Neural cell (in vitro differentiated cells): ENCODE measurements at regions not wholly inside any gene's neighbourhood (a gene's known extent, or its start where the extent isn't known, plus 50 kb on each side); places are given as distances from the start of the nearest gene placed in this dataset.

ENCODE experiments used
- H2AFZ ChIP-seq: fragments of 200-600, 300-800 bp; sonication (generic), shearing (Covaris generic); 2 replicates; pipeline ENCODE4 v1.6.0; 2014; ENCODE audit warnings: low read depth, mild to moderate bottlenecking, antibody characterized with exemption, low read length, moderate library complexity
- H3F3A ChIP-seq: fragments of 200-600 bp; shearing (Covaris generic); 2 replicates; pipeline ENCODE4 v1.6.1; 2016; ENCODE audit warnings: mild to moderate bottlenecking, moderate library complexity, mixed read lengths, antibody characterized with exemption, low read length; ENCODE audit not compliant: insufficient read depth, poor library complexity, severe bottlenecking
- H3K27ac ChIP-seq: fragments of 200-600, 300-800 bp; sonication (generic), shearing (Covaris generic); 2 replicates; pipeline ENCODE4 v1.5.1; 2014; ENCODE audit warnings: mild to moderate bottlenecking, low read length, moderate library complexity
- H3K27me3 ChIP-seq: fragments of 300-800, 200-600 bp; sonication (generic), shearing (Covaris generic); 2 replicates; pipeline ENCODE4 v1.6.0; 2014; ENCODE audit warnings: mild to moderate bottlenecking, low read depth, low read length, moderate library complexity; ENCODE audit not compliant: insufficient read depth
- H3K36me3 ChIP-seq: fragments of 300-800, 200-600 bp; sonication (generic), shearing (Covaris generic); 2 replicates; pipeline ENCODE4 v1.5.1; 2014; ENCODE audit warnings: mild to moderate bottlenecking, antibody characterized with exemption, low read length, moderate library complexity; ENCODE audit not compliant: insufficient read depth
- H3K4me2 ChIP-seq: fragments of 300-800, 200-600 bp; sonication (generic), shearing (Covaris generic); 2 replicates; pipeline ENCODE4 v1.6.0; 2014; ENCODE audit warnings: mild to moderate bottlenecking, low read length
- H3K4me3 ChIP-seq: fragments of 300-800, 200-600 bp; sonication (generic), shearing (Covaris generic); 2 replicates; pipeline ENCODE4 v1.5.1; 2014; ENCODE audit warnings: mild to moderate bottlenecking, low read length, moderate library complexity
- H3K79me2 ChIP-seq: fragments of 200-600 bp; shearing (Covaris generic); replicated peaks from 2 replicates; pipeline ENCODE4 v1.6.0; 2014; ENCODE audit warnings: mild to moderate bottlenecking, low read length, moderate library complexity; ENCODE audit not compliant: insufficient read depth
- H3K9ac ChIP-seq: fragments of 300-800, 200-600 bp; sonication (generic), shearing (Covaris generic); 2 replicates; pipeline ENCODE4 v1.6.1; 2016; ENCODE audit warnings: mild to moderate bottlenecking, low read length, mixed read lengths
- H3K9me2 ChIP-seq: fragments of 200-600 bp; shearing (Covaris generic); 2 replicates; pipeline ENCODE4 v1.6.1; 2016; ENCODE audit warnings: mild to moderate bottlenecking, low read length, mixed read lengths; ENCODE audit not compliant: insufficient read depth
- H3K9me3 ChIP-seq: fragments of 200-600, 300-800 bp; sonication (generic), shearing (Covaris generic); 2 replicates; pipeline ENCODE4 v1.6.1; 2016; ENCODE audit warnings: mild to moderate bottlenecking, mixed run types, low read length, moderate library complexity, mixed read lengths
- H4K20me1 ChIP-seq: fragments of 200-600 bp; shearing (Covaris generic); 2 replicates; pipeline ENCODE4 v1.6.1; 2016; ENCODE audit warnings: mild to moderate bottlenecking, mixed run types; ENCODE audit not compliant: insufficient read depth
- EP300 ChIP-seq: fragments of 450-650 bp; conservative IDR thresholded peaks from 2 replicates; pipeline ENCODE4 v1.6.1; 2014; ENCODE audit warnings: antibody characterized with exemption, mild to moderate bottlenecking, moderate library complexity; ENCODE audit not compliant: poor library complexity, severe bottlenecking
- EZH2 ChIP-seq: fragments of 200-600, 300-800 bp; shearing (Covaris generic), sonication (generic); IDR thresholded peaks from 2 replicates; pipeline ENCODE4 v1.6.1; 2014; ENCODE audit warnings: antibody characterized with exemption, low read length, borderline replicate concordance, mild to moderate bottlenecking; ENCODE audit not compliant: insufficient read depth, poor library complexity, severe bottlenecking
- MXI1 ChIP-seq: fragments of 450-650 bp; conservative IDR thresholded peaks from 2 replicates; pipeline ENCODE4 v1.6.1; 2014; ENCODE audit warnings: antibody characterized with exemption, mild to moderate bottlenecking; ENCODE audit not compliant: poor library complexity, severe bottlenecking
- POLR2AphosphoS5 ChIP-seq: IDR thresholded peaks from 2 replicates; pipeline ENCODE4 v1.6.1; 2012
- RAD21 ChIP-seq: fragments of 450-650 bp; conservative IDR thresholded peaks from 2 replicates; pipeline ENCODE4 v1.6.1; 2014; ENCODE audit warnings: antibody characterized with exemption, mild to moderate bottlenecking, moderate library complexity
- SMC3 ChIP-seq: fragments of 450-650 bp; conservative IDR thresholded peaks from 2 replicates; pipeline ENCODE4 v1.6.1; 2014; ENCODE audit warnings: antibody characterized with exemption, mild to moderate bottlenecking, moderate library complexity; ENCODE audit not compliant: poor library complexity
- TAF1 ChIP-seq: IDR thresholded peaks from 2 replicates; pipeline ENCODE4 v1.6.1; 2012; ENCODE audit warnings: low read depth
- TF ChIP-seq, protein P1 (sequence below): IDR thresholded peaks from 2 replicates; pipeline ENCODE4 v1.6.1; 2012; ENCODE audit warnings: borderline replicate concordance
- TF ChIP-seq, protein P2 (sequence below): fragments of 450-650 bp; IDR thresholded peaks from 2 replicates; pipeline ENCODE4 v1.5.1; 2014; ENCODE audit warnings: antibody characterized with exemption, mild to moderate bottlenecking, moderate library complexity; ENCODE audit not compliant: poor library complexity, severe bottlenecking

GRCh38 chr11:28581286-28582242 lies 473.4 kb downstream of the METTL15 start:
- no peaks in the 10 kb centered on the region for H3K79me2 ChIP-seq
- H3K36me3 ChIP-seq: no peaks in the 10 kb centered on the region
- no peaks in the 10 kb centered on the region for H3K27me3 ChIP-seq
- no peak overlapping the region for H2AFZ ChIP-seq
- H3K27ac ChIP-seq: no peak overlapping the region
- no peaks in the 10 kb centered on the region for H4K20me1 ChIP-seq
- no peak overlapping the region for H3K9ac ChIP-seq
- no peak overlapping the region for H3K4me2 ChIP-seq
- no peaks in the 10 kb centered on the region for H3K9me2 ChIP-seq
- H3F3A ChIP-seq: no peaks in the 10 kb centered on the region
- H3K9me3 ChIP-seq: no peaks in the 10 kb centered on the region
- H3K4me3 ChIP-seq: no peak overlapping the region
- TF ChIP-seq RAD21 (no peak), TAF1 (no peak), MXI1 (no peak), SMC3 (no peak), POLR2AphosphoS5 (no peak), EZH2 (no peak), EP300 (no peak)
- TF ChIP-seq, protein P1, sequence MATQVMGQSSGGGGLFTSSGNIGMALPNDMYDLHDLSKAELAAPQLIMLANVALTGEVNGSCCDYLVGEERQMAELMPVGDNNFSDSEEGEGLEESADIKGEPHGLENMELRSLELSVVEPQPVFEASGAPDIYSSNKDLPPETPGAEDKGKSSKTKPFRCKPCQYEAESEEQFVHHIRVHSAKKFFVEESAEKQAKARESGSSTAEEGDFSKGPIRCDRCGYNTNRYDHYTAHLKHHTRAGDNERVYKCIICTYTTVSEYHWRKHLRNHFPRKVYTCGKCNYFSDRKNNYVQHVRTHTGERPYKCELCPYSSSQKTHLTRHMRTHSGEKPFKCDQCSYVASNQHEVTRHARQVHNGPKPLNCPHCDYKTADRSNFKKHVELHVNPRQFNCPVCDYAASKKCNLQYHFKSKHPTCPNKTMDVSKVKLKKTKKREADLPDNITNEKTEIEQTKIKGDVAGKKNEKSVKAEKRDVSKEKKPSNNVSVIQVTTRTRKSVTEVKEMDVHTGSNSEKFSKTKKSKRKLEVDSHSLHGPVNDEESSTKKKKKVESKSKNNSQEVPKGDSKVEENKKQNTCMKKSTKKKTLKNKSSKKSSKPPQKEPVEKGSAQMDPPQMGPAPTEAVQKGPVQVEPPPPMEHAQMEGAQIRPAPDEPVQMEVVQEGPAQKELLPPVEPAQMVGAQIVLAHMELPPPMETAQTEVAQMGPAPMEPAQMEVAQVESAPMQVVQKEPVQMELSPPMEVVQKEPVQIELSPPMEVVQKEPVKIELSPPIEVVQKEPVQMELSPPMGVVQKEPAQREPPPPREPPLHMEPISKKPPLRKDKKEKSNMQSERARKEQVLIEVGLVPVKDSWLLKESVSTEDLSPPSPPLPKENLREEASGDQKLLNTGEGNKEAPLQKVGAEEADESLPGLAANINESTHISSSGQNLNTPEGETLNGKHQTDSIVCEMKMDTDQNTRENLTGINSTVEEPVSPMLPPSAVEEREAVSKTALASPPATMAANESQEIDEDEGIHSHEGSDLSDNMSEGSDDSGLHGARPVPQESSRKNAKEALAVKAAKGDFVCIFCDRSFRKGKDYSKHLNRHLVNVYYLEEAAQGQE: no peak
- TF ChIP-seq, protein P2, sequence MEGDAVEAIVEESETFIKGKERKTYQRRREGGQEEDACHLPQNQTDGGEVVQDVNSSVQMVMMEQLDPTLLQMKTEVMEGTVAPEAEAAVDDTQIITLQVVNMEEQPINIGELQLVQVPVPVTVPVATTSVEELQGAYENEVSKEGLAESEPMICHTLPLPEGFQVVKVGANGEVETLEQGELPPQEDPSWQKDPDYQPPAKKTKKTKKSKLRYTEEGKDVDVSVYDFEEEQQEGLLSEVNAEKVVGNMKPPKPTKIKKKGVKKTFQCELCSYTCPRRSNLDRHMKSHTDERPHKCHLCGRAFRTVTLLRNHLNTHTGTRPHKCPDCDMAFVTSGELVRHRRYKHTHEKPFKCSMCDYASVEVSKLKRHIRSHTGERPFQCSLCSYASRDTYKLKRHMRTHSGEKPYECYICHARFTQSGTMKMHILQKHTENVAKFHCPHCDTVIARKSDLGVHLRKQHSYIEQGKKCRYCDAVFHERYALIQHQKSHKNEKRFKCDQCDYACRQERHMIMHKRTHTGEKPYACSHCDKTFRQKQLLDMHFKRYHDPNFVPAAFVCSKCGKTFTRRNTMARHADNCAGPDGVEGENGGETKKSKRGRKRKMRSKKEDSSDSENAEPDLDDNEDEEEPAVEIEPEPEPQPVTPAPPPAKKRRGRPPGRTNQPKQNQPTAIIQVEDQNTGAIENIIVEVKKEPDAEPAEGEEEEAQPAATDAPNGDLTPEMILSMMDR: no peak

DNA sequence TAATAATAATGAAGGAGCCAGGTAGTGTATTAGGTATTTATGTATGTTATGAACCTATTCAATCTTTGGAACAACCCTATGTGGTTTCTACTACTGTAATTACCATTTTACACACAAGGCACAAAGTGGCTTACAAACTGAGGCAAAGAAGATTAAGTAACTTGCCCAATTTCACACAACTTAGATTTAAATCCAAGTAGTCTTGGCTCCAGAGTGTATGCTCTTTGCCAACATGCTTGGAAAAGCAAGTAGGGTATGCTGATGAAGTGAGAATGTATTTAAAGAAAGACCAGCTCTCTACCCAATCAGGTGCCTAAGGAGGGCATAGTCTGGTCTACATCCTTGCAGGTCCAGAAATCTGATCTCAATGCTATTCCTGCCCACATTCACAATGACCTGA lies 463.2 kb downstream of the METTL15 start:
- Histone ChIP-seq H3K9me3 (no peaks in the 10 kb centered on the region), H3K4me2 (no peak overlapping the region), H3F3A (no peaks in the 10 kb centered on the region), H3K79me2 (no peaks in the 10 kb centered on the region), H3K27ac (no peak overlapping the region), H4K20me1 (no peaks in the 10 kb centered on the region), H3K27me3 (no peaks in the 10 kb centered on the region), H3K9ac (no peak overlapping the region), H3K4me3 (no peak overlapping the region), H3K9me2 (no peaks in the 10 kb centered on the region), H3K36me3 (no peaks in the 10 kb centered on the region), H2AFZ (no peak overlapping the region)
- TF ChIP-seq TAF1: no peak
- TF ChIP-seq SMC3: no peak
- no peak for TF ChIP-seq EZH2
- TF ChIP-seq RAD21: no peak
- no peak for TF ChIP-seq EP300
- TF ChIP-seq MXI1: no peak
